Endodermal cell (in vitro differentiated cells): ENCODE measurements at regions not wholly inside any gene's neighbourhood (a gene's known extent, or its start where the extent isn't known, plus 50 kb on each side); places are given as distances from the start of the nearest gene placed in this dataset.
A peak's percentile ranks its signal among the peaks of the same experiment; 100 is the strongest.
"Not testable (repeated sequence)": the region's sequence is repeated elsewhere in the genome, so short reads cannot be mapped to it uniquely, and the experiment has no call there.

Source experiments
- DNase-seq: peaks from one replicate; pipeline ENCODE4 v3.0.0-alpha.2; 2017
- H3K27ac ChIP-seq: 2 replicates; pipeline ENCODE4 v1.5.1; 2013; ENCODE audit warnings: mild to moderate bottlenecking, low read depth, low read length, moderate library complexity
- H3K27me3 ChIP-seq: 2 replicates; pipeline ENCODE4 v1.6.1; 2013; ENCODE audit warnings: mild to moderate bottlenecking, low read length, moderate library complexity; ENCODE audit not compliant: insufficient read depth, control insufficient read depth, poor library complexity, severe bottlenecking
- H3K36me3 ChIP-seq: 2 replicates; pipeline ENCODE4 v1.7.0; 2013; ENCODE audit warnings: mild to moderate bottlenecking, low read length, moderate library complexity; ENCODE audit not compliant: control insufficient read depth, insufficient read depth
- H3K4me1 ChIP-seq: one replicate; pipeline ENCODE4 v1.7.0; 2013; ENCODE audit warnings: low read length; ENCODE audit not compliant: control insufficient read depth, insufficient read depth
- H3K4me3 ChIP-seq: 2 replicates; pipeline ENCODE4 v1.5.1; 2013; ENCODE audit warnings: mild to moderate bottlenecking, low read length, moderate library complexity
- H3K9ac ChIP-seq: 2 replicates; pipeline ENCODE4 v1.6.1; 2013; ENCODE audit warnings: mild to moderate bottlenecking, low read length, moderate library complexity; ENCODE audit not compliant: poor library complexity, severe bottlenecking; ENCODE audit errors: extremely low read depth
- H3K9me3 ChIP-seq: 2 replicates; pipeline ENCODE4 v1.6.1; 2013; ENCODE audit warnings: mild to moderate bottlenecking, low read length, moderate library complexity; ENCODE audit not compliant: control insufficient read depth
- H3K27ac Mint-ChIP-seq: 2 replicates; pipeline ENCODE4 v1.8.0; 2020; ENCODE audit warnings: mixed read lengths
- H3K27me3 Mint-ChIP-seq: 2 replicates; pipeline ENCODE4 v1.8.0; 2021; ENCODE audit warnings: mild to moderate bottlenecking, mixed read lengths; ENCODE audit not compliant: insufficient read depth
- H3K36me3 Mint-ChIP-seq: 2 replicates; pipeline ENCODE4 v1.8.0; 2020; ENCODE audit warnings: low read depth, mixed read lengths
- H3K4me1 Mint-ChIP-seq: 2 replicates; pipeline ENCODE4 v1.8.0; 2020; ENCODE audit warnings: mixed read lengths
- H3K4me3 Mint-ChIP-seq: 2 replicates; pipeline ENCODE4 v1.8.0; 2020; ENCODE audit warnings: mild to moderate bottlenecking, moderate library complexity, mixed read lengths
- H3K9me3 Mint-ChIP-seq: 2 replicates; pipeline ENCODE4 v1.8.0; 2020; ENCODE audit warnings: mild to moderate bottlenecking, mixed read lengths
- CTCF ChIP-seq: fragments of 200-600 bp; sonication (generic); conservative IDR thresholded peaks from 2 replicates; pipeline ENCODE4 v1.5.0; 2021; ENCODE audit warnings: antibody characterized with exemption, mild to moderate bottlenecking
- WGBS, 2 experiments: methylation state at CpG; one replicate each; pipeline versions ENCODE4 v1.1.5 to v1.1.7; 2013; ENCODE audit warnings: missing lambda C conversion rate in 2 of 2, mixed read lengths in 1 of 2; ENCODE audit not compliant: insufficient coverage in 1 of 2, insufficient read length in 1 of 2; 5-methylcytosine and 5-hydroxymethylcytosine counted together

GRCh38 chr6:137573739-137574138 is 79.5 kb upstream of the OLIG3 start:
- Mint-ChIP-seq H3K27ac (no peak overlapping the region), H3K36me3 (no peaks in the 10 kb centered on the region), H3K27me3 (peaks cover 7% of the 10 kb centered on the region), H3K4me1 (no peaks in the 10 kb centered on the region), H3K4me3 (no peak overlapping the region), H3K9me3 (no peaks in the 10 kb centered on the region)
- Histone ChIP-seq H3K9ac (no peak overlapping the region), H3K27ac (no peak overlapping the region), H3K27me3 (no peaks in the 10 kb centered on the region), H3K4me3 (no peak overlapping the region), H3K9me3 (no peaks in the 10 kb centered on the region), H3K36me3 (no peaks in the 10 kb centered on the region), H3K4me1 (no peaks in the 10 kb centered on the region)
- 82 to 85% methylated on average over 4 of the region's 4 CpGs for WGBS, 2 experiments
- DNase-seq = peak; percentile 57
- TF ChIP-seq CTCF = no peak

- no peak for DNase-seq
- H3K9me3 ChIP-seq = no peaks in the 10 kb centered on the region
- H3K4me1 ChIP-seq = no peaks in the 10 kb centered on the region
- no peaks in the 10 kb centered on the region for H3K27me3 ChIP-seq
- Mint-ChIP-seq H3K27me3 (peaks cover 3% of the 10 kb centered on the region), H3K4me3 (no peak overlapping the region), H3K4me1 (peaks cover 3% of the 10 kb centered on the region), H3K9me3 (no peaks in the 10 kb centered on the region), H3K36me3 (no peaks in the 10 kb centered on the region), H3K27ac (no peak overlapping the region)
- WGBS, 2 experiments = 67 to 91% methylated on average over 1 to 2 of the region's 2 CpGs
- no peak overlapping the region for H3K9ac ChIP-seq
- no peak overlapping the region for H3K27ac ChIP-seq
- no peak overlapping the region for H3K4me3 ChIP-seq
- TF ChIP-seq CTCF = no peak
- no peaks in the 10 kb centered on the region for H3K36me3 ChIP-seq
These were observed 85.4 kb upstream of the OLIG3 start for GRCh38 chr6:137579612-137580011.

GRCh38 chr6:137581019-137581707 is 87.0 kb upstream of the OLIG3 start:
- H3K4me3 Mint-ChIP-seq = no peak overlapping the region
- no peak overlapping the region for H3K27ac ChIP-seq
- H3K4me1 Mint-ChIP-seq = peaks cover 3% of the 10 kb centered on the region
- 68 to 79% methylated on average over 3 of the region's 3 CpGs for WGBS, 2 experiments
- H3K27me3 Mint-ChIP-seq = no peaks in the 10 kb centered on the region
- no peaks in the 10 kb centered on the region for H3K36me3 Mint-ChIP-seq
- H3K9me3 ChIP-seq = no peaks in the 10 kb centered on the region
- TF ChIP-seq CTCF = no peak
- H3K9ac ChIP-seq = no peak overlapping the region
- no peaks in the 10 kb centered on the region for H3K9me3 Mint-ChIP-seq
- no peak overlapping the region for H3K27ac Mint-ChIP-seq
- H3K4me3 ChIP-seq = no peak overlapping the region
- H3K27me3 ChIP-seq = no peaks in the 10 kb centered on the region
- no peaks in the 10 kb centered on the region for H3K36me3 ChIP-seq
- no peak for DNase-seq
- no peaks in the 10 kb centered on the region for H3K4me1 ChIP-seq

GRCh38 chr6:137583519-137583918 is 89.3 kb upstream of the OLIG3 start:
- not testable (repeated sequence) for H3K36me3 Mint-ChIP-seq, H3K27ac ChIP-seq, DNase-seq, H3K27ac Mint-ChIP-seq, H3K4me3 Mint-ChIP-seq, H3K9me3 ChIP-seq, H3K27me3 Mint-ChIP-seq, H3K9me3 Mint-ChIP-seq, H3K4me3 ChIP-seq, H3K9ac ChIP-seq, H3K4me1 ChIP-seq, H3K27me3 ChIP-seq, H3K36me3 ChIP-seq, H3K4me1 Mint-ChIP-seq
- 92 to 94% methylated on average over 5 to 6 of the region's 6 CpGs for WGBS, 2 experiments
